Mesothelial cell of epicardium (in vitro differentiated cells): ENCODE measurements at regions not wholly inside any gene's neighbourhood (a gene's known extent, or its start where the extent isn't known, plus 50 kb on each side); places are given as distances from the start of the nearest gene placed in this dataset.

ENCODE experiments used
- DNase-seq, 2 experiments: peaks; one replicate each; pipeline ENCODE4 v3.0.0; 2021; ENCODE audit warnings: low spot score in 2 of 2; ENCODE audit not compliant: unreplicated experiment in 2 of 2
- H3K27ac Mint-ChIP-seq: 2 replicates; pipeline ENCODE4 v1.8.0; 2021; ENCODE audit warnings: mixed read lengths
- H3K27me3 Mint-ChIP-seq: 2 replicates; pipeline ENCODE4 v1.8.0; 2021; ENCODE audit warnings: low read depth, mixed read lengths
- H3K36me3 Mint-ChIP-seq: 2 replicates; pipeline ENCODE4 v1.8.0; 2021; ENCODE audit warnings: mixed read lengths
- H3K4me1 Mint-ChIP-seq: 2 replicates; pipeline ENCODE4 v1.8.0; 2021; ENCODE audit warnings: mixed read lengths
- H3K4me3 Mint-ChIP-seq: 2 replicates; pipeline ENCODE4 v1.8.0; 2021; ENCODE audit warnings: mild to moderate bottlenecking, moderate library complexity, mixed read lengths
- H3K9me3 Mint-ChIP-seq: 2 replicates; pipeline ENCODE4 v1.8.0; 2021; ENCODE audit warnings: mixed read lengths
- TF ChIP-seq, protein P1 (sequence below): fragments of 200-600 bp; sonication (generic); IDR thresholded peaks from one replicate; pipeline ENCODE4 v1.5.0; 2021; ENCODE audit warnings: antibody characterized with exemption; ENCODE audit not compliant: unreplicated experiment

DNA sequence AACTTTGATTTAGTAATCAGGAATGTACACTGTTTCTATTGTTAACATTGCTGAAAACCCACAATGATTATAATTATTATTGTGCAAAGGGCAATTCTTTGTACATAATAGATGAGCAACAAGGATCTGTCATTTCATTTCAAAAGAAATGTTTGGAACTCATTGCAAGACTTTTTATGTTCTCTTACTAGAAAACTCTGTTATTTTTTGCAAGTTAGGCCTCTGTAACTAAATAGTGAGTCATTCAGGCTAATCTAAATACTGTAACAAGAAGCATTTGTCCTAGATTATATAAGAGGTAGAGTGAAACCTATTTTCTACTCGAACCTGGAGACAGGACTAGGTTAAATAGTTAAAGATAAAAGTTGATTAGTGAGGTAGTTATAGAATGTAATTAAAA lies 93.2 kb upstream of the FAM47B start:
- TF ChIP-seq, protein P1, sequence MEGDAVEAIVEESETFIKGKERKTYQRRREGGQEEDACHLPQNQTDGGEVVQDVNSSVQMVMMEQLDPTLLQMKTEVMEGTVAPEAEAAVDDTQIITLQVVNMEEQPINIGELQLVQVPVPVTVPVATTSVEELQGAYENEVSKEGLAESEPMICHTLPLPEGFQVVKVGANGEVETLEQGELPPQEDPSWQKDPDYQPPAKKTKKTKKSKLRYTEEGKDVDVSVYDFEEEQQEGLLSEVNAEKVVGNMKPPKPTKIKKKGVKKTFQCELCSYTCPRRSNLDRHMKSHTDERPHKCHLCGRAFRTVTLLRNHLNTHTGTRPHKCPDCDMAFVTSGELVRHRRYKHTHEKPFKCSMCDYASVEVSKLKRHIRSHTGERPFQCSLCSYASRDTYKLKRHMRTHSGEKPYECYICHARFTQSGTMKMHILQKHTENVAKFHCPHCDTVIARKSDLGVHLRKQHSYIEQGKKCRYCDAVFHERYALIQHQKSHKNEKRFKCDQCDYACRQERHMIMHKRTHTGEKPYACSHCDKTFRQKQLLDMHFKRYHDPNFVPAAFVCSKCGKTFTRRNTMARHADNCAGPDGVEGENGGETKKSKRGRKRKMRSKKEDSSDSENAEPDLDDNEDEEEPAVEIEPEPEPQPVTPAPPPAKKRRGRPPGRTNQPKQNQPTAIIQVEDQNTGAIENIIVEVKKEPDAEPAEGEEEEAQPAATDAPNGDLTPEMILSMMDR: no peak
- Mint-ChIP-seq H3K27ac (no peak overlapping the region), H3K27me3 (no peaks in the 10 kb centered on the region), H3K4me3 (no peak overlapping the region), H3K36me3 (no peaks in the 10 kb centered on the region), H3K4me1 (no peaks in the 10 kb centered on the region), H3K9me3 (peaks cover 16% of the 10 kb centered on the region)
- no peak for DNase-seq

- H3K4me3 Mint-ChIP-seq: no peak overlapping the region
- H3K9me3 Mint-ChIP-seq: peaks cover 15% of the 10 kb centered on the region
- no peaks in the 10 kb centered on the region for H3K36me3 Mint-ChIP-seq
- TF ChIP-seq, protein P1: no peak
- no peaks in the 10 kb centered on the region for H3K4me1 Mint-ChIP-seq
- H3K27ac Mint-ChIP-seq: no peak overlapping the region
- no peaks in the 10 kb centered on the region for H3K27me3 Mint-ChIP-seq
- no peak for DNase-seq
Observed at GRCh38 chrX:34859191-34859590, 83.4 kb upstream of the FAM47B start.

GRCh38 chrX:34863906-34864305 lies 78.7 kb upstream of the FAM47B start:
- H3K9me3 Mint-ChIP-seq: peaks cover 32% of the 10 kb centered on the region
- H3K4me1 Mint-ChIP-seq: no peaks in the 10 kb centered on the region
- H3K4me3 Mint-ChIP-seq: no peak overlapping the region
- TF ChIP-seq, protein P1: no peak
- H3K27me3 Mint-ChIP-seq: no peaks in the 10 kb centered on the region
- no peak overlapping the region for H3K27ac Mint-ChIP-seq
- no peaks in the 10 kb centered on the region for H3K36me3 Mint-ChIP-seq
- DNase-seq: no peak

GRCh38 chrX:34866646-34867045 lies 76.0 kb upstream of the FAM47B start:
- Mint-ChIP-seq H3K27ac (no peak overlapping the region), H3K4me3 (no peak overlapping the region), H3K36me3 (no peaks in the 10 kb centered on the region), H3K4me1 (no peaks in the 10 kb centered on the region), H3K27me3 (no peaks in the 10 kb centered on the region), H3K9me3 (peaks cover 51% of the 10 kb centered on the region)
- DNase-seq: no peak
- TF ChIP-seq, protein P1: no peak

DNA sequence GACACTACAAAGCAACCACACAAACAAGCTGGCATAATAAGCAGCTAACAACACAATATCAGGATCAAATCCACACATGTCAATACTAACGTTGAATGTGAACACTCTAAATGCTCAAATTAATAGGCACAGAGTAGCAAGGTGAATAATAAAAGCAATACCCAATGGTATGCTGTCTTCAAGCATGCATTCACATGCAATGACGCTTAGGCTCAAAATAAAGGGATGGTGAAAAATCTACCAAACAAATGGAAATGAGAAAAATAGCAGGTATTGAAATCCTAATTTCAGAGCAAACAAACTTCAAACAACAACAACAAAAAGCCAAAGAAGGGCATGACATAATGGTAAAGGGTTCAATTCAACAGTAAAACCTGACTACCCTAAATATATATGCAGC lies 74.0 kb upstream of the FAM47B start:
- Mint-ChIP-seq H3K27me3 (no peaks in the 10 kb centered on the region), H3K36me3 (no peaks in the 10 kb centered on the region), H3K4me1 (no peaks in the 10 kb centered on the region), H3K27ac (no peak overlapping the region), H3K9me3 (peaks cover 53% of the 10 kb centered on the region), H3K4me3 (no peak overlapping the region)
- TF ChIP-seq, protein P1: no peak
- no peak for DNase-seq
